ENCODE measurements at regions not wholly inside any gene's neighbourhood (a gene's known extent, or its start where the extent isn't known, plus 50 kb on each side); places are given as distances from the start of the nearest gene placed in this dataset.

DNA sequence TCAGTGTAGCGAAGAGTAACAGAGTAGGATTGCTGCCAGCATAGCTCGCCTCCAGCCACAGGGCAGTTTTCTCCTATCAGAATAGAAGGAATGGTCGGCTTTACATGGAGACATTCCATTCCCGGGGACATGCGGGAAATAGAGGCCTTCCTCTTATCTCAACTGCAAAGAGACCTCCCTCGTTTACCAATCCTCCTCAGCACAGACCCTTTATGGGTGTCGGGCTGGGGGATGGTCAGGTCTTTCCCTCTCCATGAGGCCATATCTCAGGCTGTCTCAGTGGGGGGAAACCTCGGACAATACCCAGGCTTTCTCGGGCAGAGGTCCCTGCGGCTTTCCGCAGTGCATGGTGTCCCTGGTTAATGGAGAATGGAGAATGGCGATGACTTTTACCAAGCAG lies 285.0 kb downstream of the ASMT start:
- H2BK15ac ChIP-seq (ENCODE audit: low read length), result 0 out of 2 replicates have a peak overlapping the region, but pooled peaks have one; percentile 12
- 0 out of 2 replicates have a peak overlapping the region, but pooled peaks have one; percentile 29 for H2BK20ac ChIP-seq (ENCODE audit: low read length)
- no peak overlapping the region for H3K4ac ChIP-seq (replicated peaks; ENCODE audit: insufficient read length, low read depth, low read length)
- no peaks in the 10 kb centered on the region for H3K9me3 ChIP-seq (ENCODE audit: insufficient read depth in 2 of 2, low read depth in 1 of 2, low read length in 1 of 2)
- H3K23ac ChIP-seq (ENCODE audit: insufficient read length), result no peak overlapping the region
- no peak overlapping the region for H2BK12ac ChIP-seq (ENCODE audit: low read depth, low read length)
- H3K14ac ChIP-seq (ENCODE audit: insufficient read length), result no peak overlapping the region
- H3K4me2 ChIP-seq (ENCODE audit: insufficient read depth in 1 of 2, low read depth in 2 of 2, low read length in 2 of 2), result no peak overlapping the region
- ChIA-PET POLR2A (ENCODE audit: partially characterized antibody) (no interaction called here), CTCF (ENCODE audit: partially characterized antibody) (no interaction called here)
- H3K27me3 ChIP-seq (replicated peaks in 1 of 4; ENCODE audit: control insufficient read depth in 3 of 4, extremely low read depth in 1 of 4, insufficient read depth in 3 of 4, low read length in 3 of 4), result no peaks in the 10 kb centered on the region
- H4K91ac ChIP-seq (replicated peaks; ENCODE audit: insufficient read length, low read length), result no peak overlapping the region
- H3K23me2 ChIP-seq (ENCODE audit: low read depth, low read length), result peaks cover 12% of the 10 kb centered on the region
- FAIRE-seq (no peak), DNase-seq (ENCODE audit: low read depth in 1 of 2, low spot score in 2 of 2) (no peak)
- peaks cover 0 to 3% (median under 1%) of the 10 kb centered on the region in 4 experiments; a peak in 2 of 7 replicates for H3K4me1 ChIP-seq (replicated peaks in 1 of 4; ENCODE audit: control insufficient read depth in 3 of 4, insufficient read depth in 4 of 4, low read length in 3 of 4)
- no peak overlapping the region for H3K18ac ChIP-seq (ENCODE audit: extremely low read depth, low read length)
- no peaks in the 10 kb centered on the region for H3K79me2 ChIP-seq (ENCODE audit: control insufficient read depth in 1 of 2, insufficient read depth in 2 of 2, low read length in 2 of 2)
- no peak overlapping the region for H4K8ac ChIP-seq (ENCODE audit: extremely low read depth, insufficient read depth, low read length)
- H2BK5ac ChIP-seq (ENCODE audit: low read depth, low read length), result no peak overlapping the region
- 81% methylated on average over 12 of the region's 12 CpGs; no CpG with 5 or more reads in 1 of the 2 experiments for WGBS, 2 experiments (ENCODE audit: extremely low coverage in 1 of 2, insufficient coverage in 1 of 2, insufficient read length in 1 of 2, insufficient replicate concordance in 2 of 2, low coverage in 1 of 2, low lambda C conversion rate in 2 of 2, missing lambda C conversion rate in 1 of 2)
- H3K79me1 ChIP-seq (ENCODE audit: low read depth, low read length), result no peaks in the 10 kb centered on the region
- peaks cover 0 to 2% (median 0%) of the 10 kb centered on the region in 4 experiments; a peak in 1 of 8 replicates for H3K36me3 ChIP-seq (ENCODE audit: control insufficient read depth in 2 of 4, insufficient read depth in 4 of 4, low read length in 3 of 4)
- H2AFZ ChIP-seq (ENCODE audit: low read length), result peak overlapping the region; percentile 80; the same call in 1 of the 2 replicates
- H2BK120ac ChIP-seq (replicated peaks; ENCODE audit: low read depth, low read length), result no peak overlapping the region
- peaks cover 0 to 8% of the 10 kb centered on the region in 2 experiments for H4K20me1 ChIP-seq (replicated peaks in 1 of 2; ENCODE audit: control insufficient read depth in 1 of 2, insufficient read depth in 2 of 2, low read length in 2 of 2)
- H4K5ac ChIP-seq (ENCODE audit: insufficient read length, low read depth, low read length), result no peak overlapping the region
- no peak overlapping the region for H3K9ac ChIP-seq (replicated peaks in 1 of 4; ENCODE audit: extremely low read depth in 1 of 4, low read depth in 3 of 4, low read length in 3 of 4)
- no peak overlapping the region for H2AK5ac ChIP-seq (ENCODE audit: low read depth, low read length)
- no peak overlapping the region for H3K27ac ChIP-seq (ENCODE audit: low read depth, low read length)
- TF ChIP-seq, protein P1, sequence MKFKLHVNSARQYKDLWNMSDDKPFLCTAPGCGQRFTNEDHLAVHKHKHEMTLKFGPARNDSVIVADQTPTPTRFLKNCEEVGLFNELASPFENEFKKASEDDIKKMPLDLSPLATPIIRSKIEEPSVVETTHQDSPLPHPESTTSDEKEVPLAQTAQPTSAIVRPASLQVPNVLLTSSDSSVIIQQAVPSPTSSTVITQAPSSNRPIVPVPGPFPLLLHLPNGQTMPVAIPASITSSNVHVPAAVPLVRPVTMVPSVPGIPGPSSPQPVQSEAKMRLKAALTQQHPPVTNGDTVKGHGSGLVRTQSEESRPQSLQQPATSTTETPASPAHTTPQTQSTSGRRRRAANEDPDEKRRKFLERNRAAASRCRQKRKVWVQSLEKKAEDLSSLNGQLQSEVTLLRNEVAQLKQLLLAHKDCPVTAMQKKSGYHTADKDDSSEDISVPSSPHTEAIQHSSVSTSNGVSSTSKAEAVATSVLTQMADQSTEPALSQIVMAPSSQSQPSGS (IDR thresholded peaks at IDR 0.05; ENCODE audit: low read length), result no peak
- TF ChIP-seq HDAC6 (IDR thresholded peaks at IDR 0.05; ENCODE audit: low read depth, low read length) (no peak), ASH2L (IDR thresholded peaks at IDR 0.05; ENCODE audit: low read length) (no peak), NANOG (IDR thresholded peaks at IDR 0.05; ENCODE audit: insufficient read depth, low read depth, low read length, poor library complexity, severe bottlenecking) (no peak), SIX5 (IDR thresholded peaks at IDR 0.05; ENCODE audit: low read depth, low read length) (no peak), GABPA (IDR thresholded peaks at IDR 0.05; ENCODE audit: borderline replicate concordance, insufficient read depth, low read length) (no peak), EZH2 (IDR thresholded peaks at IDR 0.05; ENCODE audit: low read depth, low read length, severe bottlenecking) (no peak), TAF1 (IDR thresholded peaks at IDR 0.05; ENCODE audit: low read depth, low read length) (no peak), KDM5A (IDR thresholded peaks at IDR 0.05; ENCODE audit: low read length) (no peak), NRF1 (IDR thresholded peaks at IDR 0.05; ENCODE audit: low read depth, low read length) (no peak), YY1 (IDR thresholded peaks at IDR 0.05; ENCODE audit: low read depth, low read length) (no peak)
- H3K4me3 ChIP-seq (ENCODE audit: extremely low read depth in 1 of 4, insufficient read depth in 2 of 4, low read depth in 3 of 4, low read length in 4 of 4), result no peak overlapping the region
- H3K56ac ChIP-seq (replicated peaks; ENCODE audit: insufficient read length, low read depth, low read length), result no peak overlapping the region

All from H1 (cell line).